Stromal cell of bone marrow (primary cell): ENCODE measurements at regions not wholly inside any gene's neighbourhood (a gene's known extent, or its start where the extent isn't known, plus 50 kb on each side); places are given as distances from the start of the nearest gene placed in this dataset.
"Not testable (repeated sequence)": the region's sequence is repeated elsewhere in the genome, so short reads cannot be mapped to it uniquely, and the experiment has no call there.

Experiments used
- DNase-seq: peaks from one replicate; pipeline ENCODE4 v3.0.0-alpha.2; 2012; ENCODE audit warnings: low read depth

- DNase-seq: no peak
Observed at GRCh38 chr12:25382311-25383106, 131.8 kb upstream of the KRAS start.

- no peak for DNase-seq
Observed at GRCh38 chr12:25377469-25378177, 126.9 kb upstream of the KRAS start.

- no peak for DNase-seq
Observed at GRCh38 chr12:25376985-25377384, 126.3 kb upstream of the KRAS start.

- no peak for DNase-seq
Observed at GRCh38 chr12:25376407-25376806, 125.7 kb upstream of the KRAS start.

- no peak for DNase-seq
Observed at GRCh38 chr12:25372969-25373817, 122.5 kb upstream of the KRAS start.

- DNase-seq: no peak
Observed at GRCh38 chr12:25372002-25372401, 121.3 kb upstream of the KRAS start.

GRCh38 chr12:25368557-25368956 is 117.8 kb upstream of the KRAS start:
- DNase-seq: no peak

- no peak for DNase-seq
Observed at GRCh38 chr12:25366122-25366521, 115.4 kb upstream of the KRAS start.

GRCh38 chr12:25365340-25365730 is 114.6 kb upstream of the KRAS start:
- no peak for DNase-seq

- no peak for DNase-seq
Observed at GRCh38 chr12:25364529-25365339, 114.0 kb upstream of the KRAS start.

- DNase-seq: no peak
Observed at GRCh38 chr12:25362646-25363045, 111.9 kb upstream of the KRAS start.

GRCh38 chr12:25361511-25361910 is 110.8 kb upstream of the KRAS start:
- DNase-seq: no peak

GRCh38 chr12:25357595-25357994 is 106.9 kb upstream of the KRAS start:
- no peak for DNase-seq

- not testable (repeated sequence) for DNase-seq
Observed at GRCh38 chr12:25352942-25353341, 102.2 kb upstream of the KRAS start.

- no peak for DNase-seq
Observed at GRCh38 chr12:25352083-25352918, 101.6 kb upstream of the KRAS start.

GRCh38 chr12:25348593-25348895 is 97.8 kb upstream of the KRAS start:
- DNase-seq: no peak

GRCh38 chr12:25347716-25348592 is 97.2 kb upstream of the KRAS start:
- no peak for DNase-seq

- DNase-seq: not testable (repeated sequence)
Observed at GRCh38 chr12:25341877-25342276, 91.1 kb upstream of the KRAS start.

GRCh38 chr12:25337916-25338315 is 87.2 kb upstream of the KRAS start:
- no peak for DNase-seq

- no peak for DNase-seq
Observed at GRCh38 chr12:25332143-25332542, 81.4 kb upstream of the KRAS start.
